Neural progenitor cell (in vitro differentiated cells): ENCODE measurements at regions not wholly inside any gene's neighbourhood (a gene's known extent, or its start where the extent isn't known, plus 50 kb on each side); places are given as distances from the start of the nearest gene placed in this dataset.

Experiments used
- CTCF ChIP-seq: fragments of 200-600 bp; sonication (generic); IDR thresholded peaks from 2 replicates; pipeline ENCODE4 v1.5.1; 2017; ENCODE audit warnings: antibody characterized with exemption, mild to moderate bottlenecking
- EZH2 ChIP-seq: fragments of 200-600 bp; sonication (generic); IDR thresholded peaks from 2 replicates; pipeline ENCODE4 v1.6.1; 2017; ENCODE audit warnings: antibody characterized with exemption, mild to moderate bottlenecking, moderate library complexity
- EZH2phosphoT487 ChIP-seq: fragments of 200-600 bp; sonication (generic); IDR thresholded peaks from 2 replicates; pipeline ENCODE4 v1.6.1; 2017; ENCODE audit warnings: antibody characterized with exemption

DNA sequence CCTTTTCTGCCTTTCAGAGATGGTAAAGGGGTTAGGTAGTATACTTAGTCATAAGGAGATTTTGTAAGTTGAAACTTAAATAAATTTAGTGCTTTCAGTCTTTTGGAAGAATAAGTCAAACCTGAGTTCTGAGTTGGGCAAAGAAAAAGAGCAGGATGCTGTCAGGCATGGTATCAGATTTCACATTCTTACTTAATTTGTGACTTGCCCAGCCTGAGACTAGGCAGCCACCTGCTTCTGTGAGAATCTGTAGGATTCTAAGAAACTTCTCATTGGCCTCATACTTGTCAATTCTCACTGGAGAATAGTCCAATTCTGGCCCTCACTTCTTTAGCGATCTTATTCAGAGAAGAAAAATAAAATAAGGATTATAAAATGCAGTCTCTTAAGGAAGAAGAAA is 577.5 kb downstream of the DIPK2A start:
- no peak for TF ChIP-seq CTCF
- no peak for TF ChIP-seq EZH2
- TF ChIP-seq EZH2phosphoT487, result no peak
